ENCODE measurements at regions not wholly inside any gene's neighbourhood (a gene's known extent, or its start where the extent isn't known, plus 50 kb on each side); places are given as distances from the start of the nearest gene placed in this dataset.

GRCh38 chr6:134719911-134720310 lies 230.0 kb downstream of the ALDH8A1 start:
- Histone ChIP-seq H3K4me3 (no peak overlapping the region), H3K27ac (peak overlapping the region; percentile 25 to 54), H3K9me3 (no peaks in the 10 kb centered on the region), H3K27me3 (no peaks in the 10 kb centered on the region), H3K36me3 (no peaks in the 10 kb centered on the region), H3K4me1 (peaks cover 0 to 36% of the 10 kb centered on the region in 2 donors)
- TF ChIP-seq, protein P1, sequence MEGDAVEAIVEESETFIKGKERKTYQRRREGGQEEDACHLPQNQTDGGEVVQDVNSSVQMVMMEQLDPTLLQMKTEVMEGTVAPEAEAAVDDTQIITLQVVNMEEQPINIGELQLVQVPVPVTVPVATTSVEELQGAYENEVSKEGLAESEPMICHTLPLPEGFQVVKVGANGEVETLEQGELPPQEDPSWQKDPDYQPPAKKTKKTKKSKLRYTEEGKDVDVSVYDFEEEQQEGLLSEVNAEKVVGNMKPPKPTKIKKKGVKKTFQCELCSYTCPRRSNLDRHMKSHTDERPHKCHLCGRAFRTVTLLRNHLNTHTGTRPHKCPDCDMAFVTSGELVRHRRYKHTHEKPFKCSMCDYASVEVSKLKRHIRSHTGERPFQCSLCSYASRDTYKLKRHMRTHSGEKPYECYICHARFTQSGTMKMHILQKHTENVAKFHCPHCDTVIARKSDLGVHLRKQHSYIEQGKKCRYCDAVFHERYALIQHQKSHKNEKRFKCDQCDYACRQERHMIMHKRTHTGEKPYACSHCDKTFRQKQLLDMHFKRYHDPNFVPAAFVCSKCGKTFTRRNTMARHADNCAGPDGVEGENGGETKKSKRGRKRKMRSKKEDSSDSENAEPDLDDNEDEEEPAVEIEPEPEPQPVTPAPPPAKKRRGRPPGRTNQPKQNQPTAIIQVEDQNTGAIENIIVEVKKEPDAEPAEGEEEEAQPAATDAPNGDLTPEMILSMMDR (IDR thresholded peaks at IDR 0.05): no peak
- DNase-seq (ENCODE audit: low spot score): no peak

GRCh38 chr6:134719286-134719685 lies 230.6 kb downstream of the ALDH8A1 start:
- Histone ChIP-seq H3K27ac (peak overlapping the region in 1 of 2 donors; percentile 54), H3K4me3 (no peak overlapping the region), H3K9me3 (no peaks in the 10 kb centered on the region), H3K4me1 (peaks cover 0 to 38% of the 10 kb centered on the region in 2 donors), H3K36me3 (no peaks in the 10 kb centered on the region), H3K27me3 (no peaks in the 10 kb centered on the region)
- TF ChIP-seq, protein P1 (IDR thresholded peaks at IDR 0.05): no peak
- DNase-seq (ENCODE audit: low spot score): no peak

- no peak for DNase-seq (ENCODE audit: low spot score)
Measured at GRCh38 chr6:134714679-134715078, 235.2 kb downstream of the ALDH8A1 start.

DNA sequence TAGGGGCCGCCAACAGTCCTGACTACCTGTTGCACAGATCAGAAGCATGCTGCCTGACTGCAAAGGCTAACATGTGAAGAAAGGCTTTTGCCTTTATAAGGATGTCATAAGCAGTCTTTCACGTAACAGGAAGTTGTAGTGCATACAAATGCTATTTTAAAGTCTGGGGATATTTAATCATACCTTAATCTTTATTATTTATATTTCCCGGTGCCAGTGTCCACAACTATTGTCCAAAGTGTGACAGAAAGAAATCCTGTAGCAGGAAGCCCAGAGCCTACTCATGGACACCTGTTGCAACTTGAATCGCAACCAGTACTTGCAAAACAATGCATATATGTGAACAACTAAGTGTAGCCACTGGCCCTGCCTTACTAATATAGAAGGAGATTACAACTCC lies 235.8 kb downstream of the ALDH8A1 start:
- no peaks in the 10 kb centered on the region for H3K27me3 ChIP-seq

More at GRCh38 chr6:134714679-134715078, 235.2 kb downstream of the ALDH8A1 start:
- Histone ChIP-seq H3K27me3 (no peaks in the 10 kb centered on the region), H3K4me1 (peaks cover 0 to 19% of the 10 kb centered on the region in 2 donors), H3K4me3 (no peak overlapping the region), H3K27ac (no peak overlapping the region), H3K9me3 (no peaks in the 10 kb centered on the region), H3K36me3 (no peaks in the 10 kb centered on the region)
- TF ChIP-seq, protein P1 (IDR thresholded peaks at IDR 0.05): no peak

GRCh38 chr6:134712311-134712710 lies 237.6 kb downstream of the ALDH8A1 start:
- Histone ChIP-seq H3K9me3 (no peaks in the 10 kb centered on the region), H3K4me3 (no peak overlapping the region), H3K36me3 (no peaks in the 10 kb centered on the region), H3K4me1 (peaks cover 0 to 10% of the 10 kb centered on the region in 2 donors), H3K27ac (no peak overlapping the region), H3K27me3 (no peaks in the 10 kb centered on the region)
- TF ChIP-seq, protein P1 (IDR thresholded peaks at IDR 0.05): no peak
- no peak for DNase-seq (ENCODE audit: low spot score)

More for the DNA sequence above, 235.8 kb downstream of the ALDH8A1 start:
- no peak for DNase-seq (ENCODE audit: low spot score)
- Histone ChIP-seq H3K4me1 (peaks cover 0 to 13% of the 10 kb centered on the region in 2 donors), H3K4me3 (no peak overlapping the region), H3K36me3 (no peaks in the 10 kb centered on the region), H3K9me3 (no peaks in the 10 kb centered on the region), H3K27ac (no peak overlapping the region)
- TF ChIP-seq, protein P1 (IDR thresholded peaks at IDR 0.05): no peak

GRCh38 chr6:134708079-134708478 lies 241.8 kb downstream of the ALDH8A1 start:
- Histone ChIP-seq H3K36me3 (no peaks in the 10 kb centered on the region), H3K27ac (no peak overlapping the region), H3K4me3 (no peak overlapping the region), H3K4me1 (no peaks in the 10 kb centered on the region), H3K9me3 (no peaks in the 10 kb centered on the region), H3K27me3 (no peaks in the 10 kb centered on the region)
- TF ChIP-seq, protein P1 (IDR thresholded peaks at IDR 0.05): no peak
- no peak for DNase-seq (ENCODE audit: low spot score)
